B cell (primary cell): ENCODE measurements at regions not wholly inside any gene's neighbourhood (a gene's known extent, or its start where the extent isn't known, plus 50 kb on each side); places are given as distances from the start of the nearest gene placed in this dataset.

Source experiments
- ATAC-seq: fragments of 200-7000 bp; cut with Tn5 transposase; one replicate; pipeline ENCODE4 v1.10.0; 2021; ENCODE audit warnings: low read depth, mild to moderate bottlenecking, moderate number of reproducible peaks, moderate library complexity
- CTCF ChIA-PET: fragments of 350-600 bp; sonication (Branson Sonifier 250); formaldehyde crosslinking; loops from one replicate; lab custom pipeline; 2021; ENCODE audit warnings: antibody characterized with exemption, inconsistent platforms; lab: Charles Lee
- POLR2A ChIA-PET: fragments of 350-600 bp; sonication (Branson Sonifier 250); formaldehyde crosslinking; loops from one replicate; lab custom pipeline; 2021; ENCODE audit warnings: antibody characterized with exemption; lab: Charles Lee
- DNase-seq: peaks from one replicate; pipeline ENCODE4 v3.0.0; 2013
- H2AFZ ChIP-seq: 2 replicates; pipeline ENCODE4 v1.6.1; 2012; ENCODE audit warnings: mild to moderate bottlenecking, low read depth, low read length; ENCODE audit not compliant: insufficient read depth, poor library complexity, severe bottlenecking
- H3K27ac ChIP-seq, 2 donors: 1 replicate in 1 of 2; 2 replicates in 1 of 2; pipeline ENCODE4 v1.5.1; 2012 to 2013; ENCODE audit warnings: low read length in 2 of 2, mild to moderate bottlenecking in 2 of 2, moderate library complexity in 1 of 2
- H3K27me3 ChIP-seq, 4 experiments: fragments of 200-600 bp in 1 of 4; sonication (generic) in 1 of 4; replicated peaks in 1 of 4; 1 replicate in 2 of 4; 2 replicates in 2 of 4; pipeline versions ENCODE4 v1.6.1 to v1.7.0; 2013 to 2016; ENCODE audit warnings: low read length in 3 of 4, mild to moderate bottlenecking in 2 of 4, mixed read lengths in 1 of 4, moderate library complexity in 1 of 4; ENCODE audit not compliant: insufficient read depth in 4 of 4, control insufficient read depth in 3 of 4; ENCODE audit errors: control extremely low read depth in 1 of 4
- H3K36me3 ChIP-seq, 2 experiments: replicated peaks in 1 of 2; 1 replicate in 1 of 2; 2 replicates in 1 of 2; pipeline versions ENCODE4 v1.6.1 to v1.7.1; 2013; ENCODE audit warnings: low read length in 1 of 2; ENCODE audit not compliant: insufficient read depth in 2 of 2, control insufficient read depth in 1 of 2; ENCODE audit errors: control extremely low read depth in 1 of 2, extremely low read depth in 1 of 2
- H3K4me1 ChIP-seq, 2 donors: fragments of 200-600 bp in 1 of 2; sonication (generic) in 1 of 2; 1 replicate in 1 of 2; 2 replicates in 1 of 2; pipeline versions ENCODE4 v1.5.1 to v1.6.1; 2013 to 2017; ENCODE audit warnings: low read length in 2 of 2; ENCODE audit not compliant: control insufficient read depth in 2 of 2, insufficient read depth in 2 of 2
- H3K4me2 ChIP-seq: replicated peaks from 2 replicates; pipeline ENCODE3; 2012; ENCODE audit warnings: mild to moderate bottlenecking, low read depth, low read length; ENCODE audit not compliant: poor library complexity, severe bottlenecking
- H3K4me3 ChIP-seq, 5 experiments: fragments of 200-600 bp in 1 of 5; sonication (generic) in 1 of 5; 1 replicate in 3 of 5; 2 replicates in 2 of 5; pipeline versions ENCODE4 v1.5.1 to v1.7.0; 2011 to 2016; ENCODE audit warnings: low read length in 4 of 5, mild to moderate bottlenecking in 4 of 5, low read depth in 2 of 5, control low read depth in 1 of 5, moderate library complexity in 1 of 5; ENCODE audit not compliant: insufficient read depth in 1 of 5; ENCODE audit errors: control extremely low read depth in 1 of 5, extremely low read depth in 1 of 5
- H3K79me2 ChIP-seq: fragments of 200-600 bp; sonication (generic); one replicate; pipeline ENCODE4 v1.6.0; 2016; ENCODE audit warnings: low read length; ENCODE audit not compliant: control insufficient read depth, insufficient read depth
- H3K9ac ChIP-seq: fragments of 200-600 bp; sonication (generic); 2 replicates; pipeline ENCODE4 v1.6.1; 2017; ENCODE audit warnings: mild to moderate bottlenecking, low read length, moderate library complexity
- H3K9me3 ChIP-seq, 3 donors: one replicate each; pipeline versions ENCODE4 v1.6.1 to v1.7.1; 2013; ENCODE audit warnings: low read length in 2 of 3; ENCODE audit not compliant: control insufficient read depth in 2 of 3, insufficient read depth in 1 of 3; ENCODE audit errors: control extremely low read depth in 1 of 3
- H4K20me1 ChIP-seq: 2 replicates; pipeline ENCODE4 v1.6.0; 2012; ENCODE audit warnings: mild to moderate bottlenecking, low read length; ENCODE audit not compliant: insufficient read depth, control insufficient read depth, poor library complexity, severe bottlenecking
- H3K27ac Mint-ChIP-seq: one replicate; pipeline ENCODE4 v1.8.0; 2021; ENCODE audit warnings: mixed read lengths
- H3K27me3 Mint-ChIP-seq: one replicate; pipeline ENCODE4 v1.8.0; 2021; ENCODE audit warnings: mixed read lengths
- H3K4me1 Mint-ChIP-seq: one replicate; pipeline ENCODE4 v1.8.0; 2021; ENCODE audit warnings: mixed read lengths
- H3K4me3 Mint-ChIP-seq: one replicate; pipeline ENCODE4 v1.8.0; 2021; ENCODE audit warnings: mixed read lengths
- H3K9me3 Mint-ChIP-seq: one replicate; pipeline ENCODE4 v1.8.0; 2022; ENCODE audit warnings: mixed read lengths; ENCODE audit not compliant: insufficient read depth
- CTCF ChIP-seq: fragments of 200-600 bp; IDR thresholded peaks from one replicate; pipeline ENCODE4 v1.8.0; 2022; ENCODE audit warnings: antibody characterized with exemption, mild to moderate bottlenecking
- EZH2 ChIP-seq: IDR thresholded peaks from 2 replicates; pipeline ENCODE4 v1.6.1; 2012; ENCODE audit warnings: borderline replicate concordance, low read depth, mild to moderate bottlenecking, moderate library complexity, low read length; ENCODE audit not compliant: insufficient read depth, poor library complexity, severe bottlenecking
- WGBS: methylation state at CpG from one replicate; pipeline ENCODE4 v1.1.5; 2013; ENCODE audit warnings: missing lambda C conversion rate; ENCODE audit not compliant: insufficient coverage; 5-methylcytosine and 5-hydroxymethylcytosine counted together
- intact Hi-C: fragments of 100-400 bp; cut with micrococcal nuclease; formaldehyde crosslinking; loops from one replicate; pipeline ENCODE4 v1.10.0; 2022

- Histone ChIP-seq H3K4me2 (no peak overlapping the region), H3K27me3 (no peaks in the 10 kb centered on the region), H3K9ac (no peak overlapping the region), H3K79me2 (no peaks in the 10 kb centered on the region), H4K20me1 (no peaks in the 10 kb centered on the region), H3K4me1 (no peaks in the 10 kb centered on the region), H3K4me3 (no peak overlapping the region), H3K36me3 (no peaks in the 10 kb centered on the region), H3K27ac (no peak overlapping the region), H2AFZ (no peak overlapping the region), H3K9me3 (peaks cover 0 to 8% (median 0%) of the 10 kb centered on the region in 3 donors)
- ATAC-seq (no peak), DNase-seq (no peak)
- CTCF ChIA-PET = no interaction called here
- 95% methylated on average over 3 of the region's 5 CpGs for WGBS
- Mint-ChIP-seq H3K27ac (no peak overlapping the region), H3K9me3 (no peaks in the 10 kb centered on the region), H3K27me3 (no peaks in the 10 kb centered on the region), H3K4me1 (no peaks in the 10 kb centered on the region), H3K4me3 (no peak overlapping the region)
- TF ChIP-seq EZH2 (no peak), CTCF (no peak)
- POLR2A ChIA-PET = no interaction called here
- intact Hi-C loops = no loop called here
Measured at GRCh38 chr5:84585218-84585617, 200.5 kb upstream of the EDIL3 start.

GRCh38 chr5:84578226-84578625, 193.5 kb upstream of the EDIL3 start:
- Mint-ChIP-seq H3K9me3 (no peaks in the 10 kb centered on the region), H3K27ac (no peak overlapping the region), H3K27me3 (no peaks in the 10 kb centered on the region), H3K4me3 (no peak overlapping the region), H3K4me1 (no peaks in the 10 kb centered on the region)
- no peak overlapping the region for H3K9ac ChIP-seq
- CTCF ChIA-PET = no interaction called here
- DNase-seq (no peak), ATAC-seq (no peak)
- H3K27ac ChIP-seq = no peak overlapping the region
- POLR2A ChIA-PET = no interaction called here
- WGBS = 86% methylated on average over 4 of the region's 5 CpGs
- H3K79me2 ChIP-seq = no peaks in the 10 kb centered on the region
- H2AFZ ChIP-seq = no peak overlapping the region
- no peak overlapping the region for H3K4me2 ChIP-seq
- no peaks in the 10 kb centered on the region for H3K27me3 ChIP-seq
- TF ChIP-seq CTCF = no peak
- TF ChIP-seq EZH2 = no peak
- intact Hi-C loops = no loop called here
- no peak overlapping the region for H3K4me3 ChIP-seq
- no peaks in the 10 kb centered on the region for H4K20me1 ChIP-seq
- no peaks in the 10 kb centered on the region for H3K4me1 ChIP-seq
- H3K9me3 ChIP-seq = peaks cover 0 to 1% (median 0%) of the 10 kb centered on the region in 3 donors
- no peaks in the 10 kb centered on the region for H3K36me3 ChIP-seq
